ENCODE measurements at regions not wholly inside any gene's neighbourhood (a gene's known extent, or its start where the extent isn't known, plus 50 kb on each side); places are given as distances from the start of the nearest gene placed in this dataset.

GRCh38 chr1:171434717-171435346, 50.5 kb upstream of the PRRC2C start:
- TF ChIP-seq POLR2A (IDR thresholded peaks at IDR 0.05; ENCODE audit: low read depth, low read length): no peak
- FAIRE-seq: no peak
- no peak for DNase-seq (ENCODE audit: insufficient read length, low spot score)
